OCI-LY7 (cell line): ENCODE measurements at regions not wholly inside any gene's neighbourhood (a gene's known extent, or its start where the extent isn't known, plus 50 kb on each side); places are given as distances from the start of the nearest gene placed in this dataset.

Experiments
- BruUV-seq: library from RNA; stranded (reverse); fragments of 400-500 nt; replicated peaks from 2 replicates; lab custom pipeline; 2021; lab: Mats Ljungman, UMichigan
- CTCF ChIA-PET: fragments of 300-600 bp; sonication (Branson Sonifier 250); formaldehyde crosslinking; loops from one replicate; lab custom pipeline; 2022; ENCODE audit warnings: antibody characterized with exemption; ENCODE audit not compliant: unreplicated experiment; lab: Charles Lee
- POLR2A ChIA-PET: fragments of 300-600 bp; sonication (Branson Sonifier 250); formaldehyde crosslinking; loops from one replicate; lab custom pipeline; 2022; ENCODE audit warnings: antibody characterized with exemption; lab: Charles Lee
- DNase-seq: peaks from one replicate; pipeline ENCODE4 v3.0.0-alpha.2; 2015; ENCODE audit warnings: low spot score
- H2AFZ ChIP-seq: fragments of 200-600 bp; sonication (generic), shearing (Covaris generic); 2 replicates; pipeline ENCODE4 v1.6.1; 2014; ENCODE audit warnings: mild to moderate bottlenecking, antibody characterized with exemption, low read length, moderate library complexity
- H3K27ac ChIP-seq: fragments of 200-600 bp; sonication (generic); 2 replicates; pipeline ENCODE4 v1.5.1; 2014; ENCODE audit warnings: mixed run types, low read depth, mild to moderate bottlenecking, moderate library complexity, low read length, inconsistent platforms; ENCODE audit not compliant: poor library complexity, severe bottlenecking
- H3K36me3 ChIP-seq: fragments of 200-600 bp; sonication (generic); 2 replicates; pipeline ENCODE4 v1.6.1; 2014; ENCODE audit warnings: mild to moderate bottlenecking, antibody characterized with exemption, low read length, moderate library complexity, mixed read lengths; ENCODE audit not compliant: insufficient read depth
- H3K4me1 ChIP-seq: fragments of 200-600 bp; sonication (generic); 2 replicates; pipeline ENCODE4 v1.5.1; 2014; ENCODE audit warnings: mild to moderate bottlenecking, low read length; ENCODE audit not compliant: insufficient read depth, poor library complexity, severe bottlenecking
- H3K4me2 ChIP-seq: fragments of 200-600 bp; sonication (generic); 2 replicates; pipeline ENCODE4 v1.6.1; 2014; ENCODE audit warnings: mild to moderate bottlenecking, low read length
- H3K4me3 ChIP-seq: fragments of 200-600 bp; sonication (generic); 2 replicates; pipeline ENCODE4 v1.5.1; 2014; ENCODE audit warnings: mild to moderate bottlenecking, low read depth, low read length; ENCODE audit not compliant: poor library complexity, severe bottlenecking
- H3K79me2 ChIP-seq: fragments of 200-600 bp; sonication (generic); 2 replicates; pipeline ENCODE4 v1.6.1; 2016; ENCODE audit warnings: low read depth, mild to moderate bottlenecking, low read length, moderate library complexity, mixed read lengths; ENCODE audit not compliant: insufficient read depth
- H3K9me2 ChIP-seq: fragments of 200-600 bp; sonication (generic); 2 replicates; pipeline ENCODE4 v1.6.1; 2016; ENCODE audit warnings: mild to moderate bottlenecking, low read length, mixed read lengths; ENCODE audit not compliant: insufficient read depth
- H3K9me3 ChIP-seq: fragments of 200-600 bp; sonication (generic); 2 replicates; pipeline ENCODE4 v1.6.1; 2014; ENCODE audit warnings: mild to moderate bottlenecking, mixed run types, low read length, mixed read lengths
- H4K20me1 ChIP-seq: fragments of 200-600 bp; sonication (generic); 2 replicates; pipeline ENCODE4 v1.6.1; 2014; ENCODE audit warnings: mild to moderate bottlenecking, antibody characterized with exemption, low read length, moderate library complexity, mixed read lengths; ENCODE audit not compliant: insufficient read depth
- CTCF ChIP-seq: fragments of 200-600 bp; sonication (generic); conservative IDR thresholded peaks from 2 replicates; pipeline ENCODE4 v1.5.1; 2014; ENCODE audit warnings: mild to moderate bottlenecking, antibody characterized with exemption, low read length, moderate library complexity, mixed read lengths
- EZH2phosphoT487 ChIP-seq: fragments of 200-600 bp; sonication (generic); IDR thresholded peaks from 2 replicates; pipeline ENCODE4 v1.6.1; 2018; ENCODE audit warnings: low read depth, borderline replicate concordance, mild to moderate bottlenecking, mixed run types, antibody characterized with exemption, low read length, moderate library complexity, mixed read lengths
- intact Hi-C: fragments of 100-400 bp; cut with micrococcal nuclease; formaldehyde crosslinking; loops from one replicate; pipeline ENCODE4 v1.10.0; 2022; ENCODE audit not compliant: unreplicated experiment

DNA sequence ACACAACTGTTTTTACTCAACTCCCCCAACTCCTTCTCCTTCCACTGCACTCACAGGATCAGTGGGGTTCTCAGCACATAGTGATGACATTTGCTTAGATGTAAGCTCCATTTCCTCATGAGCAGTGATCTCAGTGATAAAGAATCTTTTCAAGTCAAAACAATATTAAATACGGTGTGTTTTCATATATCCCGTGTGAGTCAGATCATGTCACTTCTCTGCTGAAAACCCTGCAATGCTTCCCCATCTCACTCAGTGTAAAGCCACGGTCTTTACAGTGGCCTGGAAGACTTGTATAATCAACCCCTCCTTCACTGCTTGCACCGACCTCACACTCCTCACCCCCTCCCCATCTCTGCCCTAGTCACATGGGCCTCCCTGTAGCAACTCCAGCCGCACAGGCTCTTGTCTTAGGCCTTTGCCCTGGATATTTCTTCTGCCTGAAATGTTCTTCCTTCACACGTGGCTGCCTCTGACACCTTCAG lies 149.7 kb upstream of the ARHGAP5 start:
- H3K4me2 ChIP-seq, result no peak overlapping the region
- no peaks in the 10 kb centered on the region for H3K36me3 ChIP-seq
- no peak for DNase-seq
- no peaks in the 10 kb centered on the region for H3K4me1 ChIP-seq
- no peaks in the 10 kb centered on the region for H3K9me2 ChIP-seq
- H3K4me3 ChIP-seq, result no peak overlapping the region
- TF ChIP-seq EZH2phosphoT487 (no peak), CTCF (no peak)
- BruUV-seq, result no TSS peak
- POLR2A ChIA-PET, result interaction anchor here (0.6 to 1.5 kb wide), 3 partner anchors 19 to 336 kb away, joined by 3 to 4 read pairs (median 3); no protein-coding TSS in a partner anchor
- intact Hi-C loops, result loop anchor here (10.0 kb wide), 3 partner anchors 147 to 547 kb away; partner anchors contain the start of gene ARHGAP5
- no peaks in the 10 kb centered on the region for H4K20me1 ChIP-seq
- no peaks in the 10 kb centered on the region for H3K9me3 ChIP-seq
- no peak overlapping the region for H3K27ac ChIP-seq
- no peaks in the 10 kb centered on the region for H3K79me2 ChIP-seq
- no peak overlapping the region for H2AFZ ChIP-seq
- CTCF ChIA-PET, result interaction anchor here (0.8 to 1.3 kb wide), 3 partner anchors 13 to 325 kb away, joined by 3 to 6 read pairs (median 5); no protein-coding TSS in a partner anchor

DNA sequence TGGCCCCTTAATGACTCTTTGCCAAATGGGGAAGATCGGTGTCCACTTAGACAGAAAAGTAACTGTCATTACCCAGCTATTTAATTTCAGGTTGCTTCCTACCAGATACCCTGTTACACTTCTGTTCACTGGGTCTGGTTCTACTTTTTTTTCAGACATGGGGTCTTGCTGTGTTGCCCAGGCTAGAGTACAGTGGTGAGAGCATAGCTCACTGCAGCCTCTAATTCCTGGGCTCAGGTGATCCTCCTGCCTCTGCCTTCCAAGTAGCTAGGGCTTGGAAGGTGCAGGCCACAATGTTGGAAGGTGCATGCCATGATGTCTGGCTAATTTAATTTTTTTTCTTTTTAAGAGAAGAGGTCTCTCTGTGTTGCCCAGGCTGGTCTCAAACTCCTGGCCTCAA lies 147.0 kb upstream of the ARHGAP5 start:
- no peaks in the 10 kb centered on the region for H4K20me1 ChIP-seq
- H3K27ac ChIP-seq, result no peak overlapping the region
- H3K4me1 ChIP-seq, result no peaks in the 10 kb centered on the region
- DNase-seq, result no peak
- no peak for TF ChIP-seq CTCF
- no peak overlapping the region for H2AFZ ChIP-seq
- no peaks in the 10 kb centered on the region for H3K36me3 ChIP-seq
- no TSS peak for BruUV-seq
- POLR2A ChIA-PET, result no interaction called here
- no peak overlapping the region for H3K4me2 ChIP-seq
- H3K79me2 ChIP-seq, result no peaks in the 10 kb centered on the region
- no peaks in the 10 kb centered on the region for H3K9me3 ChIP-seq
- no peaks in the 10 kb centered on the region for H3K9me2 ChIP-seq
- no peak overlapping the region for H3K4me3 ChIP-seq
- CTCF ChIA-PET, result no interaction called here
- intact Hi-C loops, result no loop called here

DNA sequence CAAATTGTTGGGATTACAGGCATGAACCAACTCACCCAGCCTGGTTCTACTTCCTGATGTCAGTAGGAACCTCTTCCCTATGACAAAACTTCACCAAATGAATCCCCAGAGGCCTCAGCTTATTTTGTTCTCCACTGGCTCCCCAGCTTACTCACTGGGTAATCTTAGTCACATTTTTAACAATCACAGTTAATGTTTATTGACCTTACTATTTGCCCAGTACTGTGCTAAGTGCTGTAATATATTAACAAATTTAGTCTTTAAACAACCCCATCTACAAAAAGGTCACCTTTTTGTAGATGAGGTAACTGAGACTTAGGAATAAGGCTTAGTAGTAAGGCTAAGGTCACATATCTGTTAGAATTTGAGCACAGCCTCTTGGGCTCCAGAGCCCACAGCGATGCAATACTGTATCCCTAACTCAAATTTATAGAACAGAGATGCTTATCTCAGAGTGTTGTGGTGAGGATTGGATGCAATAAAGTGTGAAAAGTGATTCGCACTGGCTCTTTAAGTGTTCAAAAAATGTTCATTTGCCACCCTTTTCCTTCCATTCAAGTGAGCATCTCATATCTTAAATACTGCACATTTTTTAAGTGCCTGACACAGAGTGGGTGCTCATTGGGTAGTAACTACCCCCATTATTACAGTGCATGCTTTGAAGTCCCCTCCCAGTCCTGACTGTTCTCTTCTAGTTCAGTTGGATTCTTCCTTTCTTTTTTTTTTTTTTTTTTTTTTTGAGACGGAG lies 146.4 kb upstream of the ARHGAP5 start:
- no TSS peak for BruUV-seq
- POLR2A ChIA-PET, result no interaction called here

More for the DNA sequence above, 146.4 kb upstream of the ARHGAP5 start:
- Histone ChIP-seq H4K20me1 (no peaks in the 10 kb centered on the region), H3K36me3 (no peaks in the 10 kb centered on the region), H3K79me2 (no peaks in the 10 kb centered on the region), H3K4me1 (no peaks in the 10 kb centered on the region), H3K9me2 (no peaks in the 10 kb centered on the region), H3K4me3 (no peak overlapping the region), H3K9me3 (no peaks in the 10 kb centered on the region), H3K27ac (no peak overlapping the region), H3K4me2 (no peak overlapping the region), H2AFZ (no peak overlapping the region)
- CTCF ChIA-PET, result no interaction called here
- TF ChIP-seq EZH2phosphoT487 (no peak), CTCF (no peak)
- DNase-seq, result no peak
- intact Hi-C loops, result no loop called here
